Gastroesophageal sphincter (tissue), 3 donors: ENCODE measurements at regions not wholly inside any gene's neighbourhood (a gene's known extent, or its start where the extent isn't known, plus 50 kb on each side); places are given as distances from the start of the nearest gene placed in this dataset.

Source experiments
- EP300 ChIP-seq: sonication (generic); formaldehyde crosslinking; IDR thresholded peaks from one replicate; pipeline ENCODE4 v1.6.1; 2017; ENCODE audit warnings: antibody characterized with exemption, mild to moderate bottlenecking
- POLR2AphosphoS5 ChIP-seq: sonication (generic); formaldehyde crosslinking; IDR thresholded peaks from one replicate; pipeline ENCODE4 v1.6.1; 2017; ENCODE audit warnings: antibody characterized with exemption
- TF ChIP-seq, protein P1 (sequence below), 4 experiments: fragments of 200-600 bp in 2 of 4; fragments of 450-650 bp in 2 of 4; sonication (generic) in 1 of 4; IDR thresholded peaks; one replicate each; pipeline ENCODE4 v1.5.1; 2017 to 2019; ENCODE audit warnings: antibody characterized with exemption in 4 of 4, mild to moderate bottlenecking in 2 of 4, moderate library complexity in 2 of 4

DNA sequence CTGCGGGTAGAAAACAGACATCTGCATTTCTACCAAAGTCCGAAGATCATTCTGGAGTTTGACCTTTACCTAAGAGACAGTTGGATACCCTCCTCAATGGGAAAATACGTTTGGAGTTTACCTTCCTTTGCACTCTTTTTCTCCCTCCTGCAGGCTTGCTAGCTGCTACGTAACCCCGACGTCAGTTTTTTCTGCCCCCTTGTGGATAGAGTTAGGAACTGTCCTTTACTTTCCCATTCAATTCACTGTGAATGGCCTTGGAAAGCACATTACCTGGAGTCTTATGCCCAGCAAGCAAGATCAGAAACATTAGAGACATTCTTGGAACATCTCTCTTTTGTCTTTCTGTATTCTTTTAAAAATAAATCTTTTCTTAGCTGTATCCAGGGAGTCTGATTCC is 250.7 kb downstream of the NAP1L3 start:
- TF ChIP-seq, protein P1, sequence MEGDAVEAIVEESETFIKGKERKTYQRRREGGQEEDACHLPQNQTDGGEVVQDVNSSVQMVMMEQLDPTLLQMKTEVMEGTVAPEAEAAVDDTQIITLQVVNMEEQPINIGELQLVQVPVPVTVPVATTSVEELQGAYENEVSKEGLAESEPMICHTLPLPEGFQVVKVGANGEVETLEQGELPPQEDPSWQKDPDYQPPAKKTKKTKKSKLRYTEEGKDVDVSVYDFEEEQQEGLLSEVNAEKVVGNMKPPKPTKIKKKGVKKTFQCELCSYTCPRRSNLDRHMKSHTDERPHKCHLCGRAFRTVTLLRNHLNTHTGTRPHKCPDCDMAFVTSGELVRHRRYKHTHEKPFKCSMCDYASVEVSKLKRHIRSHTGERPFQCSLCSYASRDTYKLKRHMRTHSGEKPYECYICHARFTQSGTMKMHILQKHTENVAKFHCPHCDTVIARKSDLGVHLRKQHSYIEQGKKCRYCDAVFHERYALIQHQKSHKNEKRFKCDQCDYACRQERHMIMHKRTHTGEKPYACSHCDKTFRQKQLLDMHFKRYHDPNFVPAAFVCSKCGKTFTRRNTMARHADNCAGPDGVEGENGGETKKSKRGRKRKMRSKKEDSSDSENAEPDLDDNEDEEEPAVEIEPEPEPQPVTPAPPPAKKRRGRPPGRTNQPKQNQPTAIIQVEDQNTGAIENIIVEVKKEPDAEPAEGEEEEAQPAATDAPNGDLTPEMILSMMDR (IDR thresholded peaks at IDR 0.05), result peak in 3 of 4 experiments; percentile 9 to 60 (median 46)
- no peak for TF ChIP-seq EP300
- TF ChIP-seq POLR2AphosphoS5, result no peak
